HEK293 (cell line): ENCODE measurements at regions not wholly inside any gene's neighbourhood (a gene's known extent, or its start where the extent isn't known, plus 50 kb on each side); places are given as distances from the start of the nearest gene placed in this dataset.

Experiments
- CTCF ChIA-PET: fragments of 350-600 bp; formaldehyde crosslinking; extraction: SDS; loops from one replicate; lab custom pipeline; 2021; ENCODE audit warnings: antibody characterized with exemption; lab: Yijun Ruan, JAX
- POLR2A ChIA-PET: fragments of 300-600 bp; formaldehyde crosslinking; extraction: SDS; loops from one replicate; lab custom pipeline; 2020; ENCODE audit warnings: antibody characterized with exemption, inconsistent platforms; lab: Yijun Ruan, JAX
- H3K27ac ChIP-seq: fragments of 200-500 bp; sonication (Bioruptor generic); 2 replicates; pipeline ENCODE4 v1.5.1; 2014; ENCODE audit warnings: low read depth, low read length, control low read depth, inconsistent platforms; ENCODE audit errors: extremely low read depth
- H3K36me3 ChIP-seq, 2 experiments: fragments of 200-500 bp in 1 of 2; sonication (Bioruptor generic) in 1 of 2; 1 replicate in 1 of 2; 2 replicates in 1 of 2; pipeline ENCODE4 v1.5.1; 2014 to 2017; ENCODE audit warnings: inconsistent platforms in 2 of 2, low read length in 2 of 2; ENCODE audit not compliant: control insufficient read depth in 2 of 2, insufficient read depth in 1 of 2
- H3K4me1 ChIP-seq: fragments of 200-500 bp; sonication (Bioruptor generic); 2 replicates; pipeline ENCODE4 v1.5.1; 2014; ENCODE audit warnings: mild to moderate bottlenecking, low read length, inconsistent platforms; ENCODE audit not compliant: control insufficient read depth, insufficient read depth
- H3K4me3 ChIP-seq: 2 replicates; pipeline ENCODE4 v1.5.1; 2011; ENCODE audit warnings: low read depth, mild to moderate bottlenecking, control low read depth, low read length, moderate library complexity
- H3K9me3 ChIP-seq: fragments of 200-500 bp; sonication (Bioruptor generic); 2 replicates; pipeline ENCODE4 v1.5.1; 2014; ENCODE audit warnings: low read depth, low read length, inconsistent platforms; ENCODE audit not compliant: control insufficient read depth, insufficient read depth
- BCL11A ChIP-seq: fragments of 450-650 bp; formaldehyde crosslinking; IDR thresholded peaks from 2 replicates; pipeline ENCODE4 v1.5.1; 2016; ENCODE audit warnings: low read depth, missing biosample characterization, missing genetic modification characterization
- BCL11B ChIP-seq: fragments of 450-650 bp; formaldehyde crosslinking; IDR thresholded peaks from 2 replicates; pipeline ENCODE4 v1.5.1; 2016; ENCODE audit warnings: low read depth, missing biosample characterization, missing genetic modification characterization
- EGR2 ChIP-seq: fragments of 450-650 bp; formaldehyde crosslinking; IDR thresholded peaks from 2 replicates; pipeline ENCODE4 v1.5.1; 2016; ENCODE audit warnings: low read depth, missing biosample characterization, missing genetic modification characterization
- FEZF1 ChIP-seq: fragments of 450-650 bp; formaldehyde crosslinking; IDR thresholded peaks from 2 replicates; pipeline ENCODE4 v1.5.1; 2016; ENCODE audit warnings: missing biosample characterization, missing genetic modification characterization
- GLIS1 ChIP-seq: fragments of 450-650 bp; formaldehyde crosslinking; IDR thresholded peaks from 2 replicates; pipeline ENCODE4 v1.5.1; 2016; ENCODE audit warnings: missing biosample characterization, missing genetic modification characterization
- INSM2 ChIP-seq: fragments of 450-650 bp; formaldehyde crosslinking; IDR thresholded peaks from 2 replicates; pipeline ENCODE4 v1.5.1; 2016; ENCODE audit warnings: missing biosample characterization, missing genetic modification characterization
- MEIS1 ChIP-seq: sonication (generic); formaldehyde crosslinking; IDR thresholded peaks from 2 replicates; pipeline ENCODE4 v1.8.1; 2022; ENCODE audit warnings: missing genetic modification reagents, mild to moderate bottlenecking, borderline replicate concordance
- OSR2 ChIP-seq: fragments of 450-650 bp; formaldehyde crosslinking; IDR thresholded peaks from 2 replicates; pipeline ENCODE4 v1.5.1; 2016; ENCODE audit warnings: missing biosample characterization, missing genetic modification characterization
- YY2 ChIP-seq: fragments of 450-650 bp; formaldehyde crosslinking; IDR thresholded peaks from 2 replicates; pipeline ENCODE4 v1.5.1; 2016; ENCODE audit warnings: missing biosample characterization, missing genetic modification characterization
- ZBTB21 ChIP-seq: fragments of 450-650 bp; formaldehyde crosslinking; IDR thresholded peaks from 2 replicates; pipeline ENCODE4 v1.5.1; 2017; ENCODE audit warnings: missing biosample characterization, missing genetic modification characterization
- ZBTB48 ChIP-seq: fragments of 450-650 bp; formaldehyde crosslinking; IDR thresholded peaks from 2 replicates; pipeline ENCODE4 v1.5.1; 2016; ENCODE audit warnings: missing biosample characterization, missing genetic modification characterization
- ZNF112 ChIP-seq: fragments of 450-650 bp; formaldehyde crosslinking; IDR thresholded peaks from 2 replicates; pipeline ENCODE4 v1.5.0; 2017; ENCODE audit warnings: missing biosample characterization, missing genetic modification characterization
- ZNF121 ChIP-seq: fragments of 450-650 bp; formaldehyde crosslinking; IDR thresholded peaks from 2 replicates; pipeline ENCODE4 v1.5.1; 2016; ENCODE audit warnings: missing biosample characterization, missing genetic modification characterization
- ZNF157 ChIP-seq: fragments of 450-650 bp; formaldehyde crosslinking; IDR thresholded peaks from 2 replicates; pipeline ENCODE4 v1.5.1; 2016; ENCODE audit warnings: missing biosample characterization, missing genetic modification characterization
- ZNF169 ChIP-seq: fragments of 450-650 bp; formaldehyde crosslinking; IDR thresholded peaks from 2 replicates; pipeline ENCODE4 v1.5.1; 2016; ENCODE audit warnings: missing biosample characterization, missing genetic modification characterization
- ZNF23 ChIP-seq: fragments of 450-650 bp; formaldehyde crosslinking; IDR thresholded peaks from 2 replicates; pipeline ENCODE4 v1.5.1; 2016; ENCODE audit warnings: missing biosample characterization, missing genetic modification characterization, borderline replicate concordance
- ZNF354C ChIP-seq: fragments of 450-650 bp; formaldehyde crosslinking; IDR thresholded peaks from 2 replicates; pipeline ENCODE4 v1.5.1; 2016; ENCODE audit warnings: missing biosample characterization, missing genetic modification characterization, low read depth, borderline replicate concordance
- ZSCAN30 ChIP-seq: fragments of 450-650 bp; IDR thresholded peaks from 2 replicates; pipeline ENCODE4 v1.5.1; 2018; ENCODE audit warnings: missing biosample characterization, mild to moderate bottlenecking, missing genetic modification characterization, moderate library complexity
- TF ChIP-seq, protein P1 (sequence below): fragments of 450-650 bp; formaldehyde crosslinking; IDR thresholded peaks from 2 replicates; pipeline ENCODE4 v1.5.1; 2016; ENCODE audit warnings: missing biosample characterization, missing genetic modification characterization
- TF ChIP-seq, protein P2 (sequence below): fragments of 450-650 bp; formaldehyde crosslinking; IDR thresholded peaks from 2 replicates; pipeline ENCODE4 v1.5.1; 2016; ENCODE audit warnings: missing biosample characterization, missing genetic modification characterization

DNA sequence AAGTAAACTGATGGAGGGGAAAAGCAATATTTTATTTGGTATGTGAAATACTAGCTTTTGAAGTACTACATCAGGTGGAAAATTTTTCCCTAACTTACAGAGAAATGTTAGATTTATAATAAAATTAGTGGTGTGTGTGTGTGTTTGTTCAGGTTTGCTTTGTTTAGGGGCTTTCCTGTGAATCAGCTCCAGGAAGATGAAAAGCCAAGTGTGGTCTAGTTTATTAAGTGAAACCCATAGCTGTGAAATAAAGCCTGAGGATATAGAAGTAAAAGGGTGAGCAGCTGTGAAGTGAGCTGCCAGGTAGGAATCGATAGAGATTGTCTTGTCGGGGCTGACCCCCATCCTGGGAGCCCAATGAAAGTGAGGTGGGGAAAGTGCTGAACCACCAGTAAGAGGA, 347.6 kb upstream of the IMPG1 start:
- Histone ChIP-seq H3K27ac (no peak overlapping the region), H3K4me1 (no peaks in the 10 kb centered on the region), H3K4me3 (no peak overlapping the region), H3K36me3 (no peaks in the 10 kb centered on the region), H3K9me3 (no peaks in the 10 kb centered on the region)
- CTCF ChIA-PET: no interaction called here
- POLR2A ChIA-PET: no interaction called here
- TF ChIP-seq ZNF112 (tag by site-specific recombination) (no peak), YY2 (no peak), EGR2 (tag by site-specific recombination) (no peak), BCL11B (tag by site-specific recombination) (no peak), ZNF169 (tag by site-specific recombination) (no peak), GLIS1 (tag by site-specific recombination) (no peak), ZSCAN30 (tag by site-specific recombination) (no peak), ZNF121 (tag by site-specific recombination) (no peak), ZNF157 (tag by site-specific recombination) (no peak), ZNF354C (tag by site-specific recombination) (no peak), OSR2 (no peak), INSM2 (tag by site-specific recombination) (no peak), MEIS1 (CRISPR knock-in tag) (no peak)
- TF ChIP-seq, protein P1, sequence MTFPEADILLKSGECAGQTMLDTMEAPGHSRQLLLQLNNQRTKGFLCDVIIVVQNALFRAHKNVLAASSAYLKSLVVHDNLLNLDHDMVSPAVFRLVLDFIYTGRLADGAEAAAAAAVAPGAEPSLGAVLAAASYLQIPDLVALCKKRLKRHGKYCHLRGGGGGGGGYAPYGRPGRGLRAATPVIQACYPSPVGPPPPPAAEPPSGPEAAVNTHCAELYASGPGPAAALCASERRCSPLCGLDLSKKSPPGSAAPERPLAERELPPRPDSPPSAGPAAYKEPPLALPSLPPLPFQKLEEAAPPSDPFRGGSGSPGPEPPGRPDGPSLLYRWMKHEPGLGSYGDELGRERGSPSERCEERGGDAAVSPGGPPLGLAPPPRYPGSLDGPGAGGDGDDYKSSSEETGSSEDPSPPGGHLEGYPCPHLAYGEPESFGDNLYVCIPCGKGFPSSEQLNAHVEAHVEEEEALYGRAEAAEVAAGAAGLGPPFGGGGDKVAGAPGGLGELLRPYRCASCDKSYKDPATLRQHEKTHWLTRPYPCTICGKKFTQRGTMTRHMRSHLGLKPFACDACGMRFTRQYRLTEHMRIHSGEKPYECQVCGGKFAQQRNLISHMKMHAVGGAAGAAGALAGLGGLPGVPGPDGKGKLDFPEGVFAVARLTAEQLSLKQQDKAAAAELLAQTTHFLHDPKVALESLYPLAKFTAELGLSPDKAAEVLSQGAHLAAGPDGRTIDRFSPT (tag by site-specific recombination): no peak
- TF ChIP-seq, protein P2, sequence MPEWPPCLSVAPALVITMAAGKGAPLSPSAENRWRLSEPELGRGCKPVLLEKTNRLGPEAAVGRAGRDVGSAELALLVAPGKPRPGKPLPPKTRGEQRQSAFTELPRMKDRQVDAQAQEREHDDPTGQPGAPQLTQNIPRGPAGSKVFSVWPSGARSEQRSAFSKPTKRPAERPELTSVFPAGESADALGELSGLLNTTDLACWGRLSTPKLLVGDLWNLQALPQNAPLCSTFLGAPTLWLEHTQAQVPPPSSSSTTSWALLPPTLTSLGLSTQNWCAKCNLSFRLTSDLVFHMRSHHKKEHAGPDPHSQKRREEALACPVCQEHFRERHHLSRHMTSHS (tag by site-specific recombination): no peak

DNA sequence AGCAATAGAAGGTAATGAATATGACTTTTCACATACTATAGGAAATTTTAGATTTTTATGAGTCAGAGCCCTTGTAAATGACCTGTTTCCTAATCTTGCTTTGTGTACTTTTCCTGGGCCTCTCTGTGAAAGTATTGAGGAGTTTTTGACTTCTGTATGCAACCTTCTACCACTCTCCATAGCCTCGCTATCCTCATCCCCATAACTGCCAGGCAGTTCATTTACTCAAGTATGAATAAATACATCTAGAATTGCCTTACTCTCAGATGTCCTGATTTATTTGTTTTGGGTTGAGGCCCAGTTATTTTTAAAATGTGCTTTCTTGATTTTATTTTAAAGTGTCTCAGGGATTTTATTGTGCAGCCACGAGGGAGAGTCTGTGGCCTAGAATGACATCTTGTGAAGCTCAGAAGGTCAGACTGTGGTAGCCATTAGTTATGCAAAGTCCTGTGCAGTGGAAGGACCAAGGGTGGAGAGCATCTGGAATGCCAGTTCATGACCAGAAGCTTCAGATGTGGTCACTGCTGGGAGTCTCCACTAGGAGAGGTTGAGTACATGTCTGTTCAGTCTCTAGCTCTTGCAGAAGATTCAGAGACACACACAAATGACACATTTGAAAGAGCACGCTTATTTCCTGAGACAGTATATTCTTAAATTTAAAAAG, 346.2 kb upstream of the IMPG1 start:
- no peaks in the 10 kb centered on the region for H3K4me1 ChIP-seq
- no peak overlapping the region for H3K27ac ChIP-seq
- CTCF ChIA-PET: no interaction called here
- H3K36me3 ChIP-seq: no peaks in the 10 kb centered on the region
- H3K9me3 ChIP-seq: no peaks in the 10 kb centered on the region
- POLR2A ChIA-PET: no interaction called here
- no peak overlapping the region for H3K4me3 ChIP-seq
- TF ChIP-seq ZBTB48 (tag by site-specific recombination) (no peak), BCL11A (tag by site-specific recombination) (no peak), ZBTB21 (tag by site-specific recombination) (no peak), FEZF1 (tag by site-specific recombination) (no peak), ZNF23 (no peak)
